Fibroblast of lung (primary cell): ENCODE measurements at regions not wholly inside any gene's neighbourhood (a gene's known extent, or its start where the extent isn't known, plus 50 kb on each side); places are given as distances from the start of the nearest gene placed in this dataset.

Experiments
- DNase-seq, 2 donors: peaks; one replicate each; pipeline versions ENCODE4 v3.0.0 to v3.0.0-alpha.2; 2010; ENCODE audit warnings: low read depth in 2 of 2
- H2AFZ ChIP-seq: 2 replicates; pipeline ENCODE4 v1.5.1; 2012; ENCODE audit warnings: low read length, control low read depth, inconsistent platforms
- H3K27ac ChIP-seq: 2 replicates; pipeline ENCODE4 v1.5.1; 2011; ENCODE audit warnings: low read length, control low read depth; ENCODE audit not compliant: insufficient read depth
- H3K27me3 ChIP-seq: 2 replicates; pipeline ENCODE4 v1.5.1; 2011; ENCODE audit warnings: mild to moderate bottlenecking, low read length; ENCODE audit not compliant: control insufficient read depth, insufficient read depth
- H3K36me3 ChIP-seq: 2 replicates; pipeline ENCODE4 v1.5.1; 2011; ENCODE audit warnings: low read length; ENCODE audit not compliant: control insufficient read depth, insufficient read depth
- H3K4me1 ChIP-seq: 2 replicates; pipeline ENCODE4 v1.5.1; 2011; ENCODE audit warnings: low read length; ENCODE audit not compliant: control insufficient read depth, insufficient read depth; ENCODE audit errors: extremely low read depth
- H3K4me2 ChIP-seq: 2 replicates; pipeline ENCODE4 v1.5.1; 2011; ENCODE audit warnings: low read length, control low read depth; ENCODE audit not compliant: insufficient read depth; ENCODE audit errors: extremely low read depth
- H3K4me3 ChIP-seq, 4 experiments: fragments of 200-600 bp in 1 of 4; sonication (generic) in 1 of 4; replicated peaks in 1 of 4; 2 replicates each; pipeline ENCODE4 v1.5.1; 2011 to 2016; ENCODE audit warnings: low read length in 4 of 4, low read depth in 3 of 4, mild to moderate bottlenecking in 3 of 4, control low read depth in 2 of 4, inconsistent platforms in 1 of 4, mixed read lengths in 1 of 4; ENCODE audit not compliant: insufficient read depth in 1 of 4; ENCODE audit errors: control extremely low read depth in 1 of 4
- H3K79me2 ChIP-seq: 2 replicates; pipeline ENCODE4 v1.5.1; 2012; ENCODE audit warnings: mild to moderate bottlenecking, low read length, inconsistent platforms; ENCODE audit not compliant: control insufficient read depth, insufficient read depth
- H3K9ac ChIP-seq: 2 replicates; pipeline ENCODE4 v1.5.1; 2011; ENCODE audit warnings: mild to moderate bottlenecking, low read length, control low read depth; ENCODE audit not compliant: insufficient read depth
- H3K9me3 ChIP-seq: 2 replicates; pipeline ENCODE4 v1.5.1; 2012; ENCODE audit warnings: low read depth, low read length; ENCODE audit not compliant: control insufficient read depth, insufficient read depth
- H4K20me1 ChIP-seq: 2 replicates; pipeline ENCODE4 v1.5.1; 2011; ENCODE audit warnings: low read length; ENCODE audit not compliant: control insufficient read depth, insufficient read depth; ENCODE audit errors: extremely low read depth
- CTCF ChIP-seq, 2 donors: IDR thresholded peaks in 1 of 2; conservative IDR thresholded peaks in 1 of 2; 1 replicate in 1 of 2; 2 replicates in 1 of 2; pipeline ENCODE4 v1.5.1; 2011 to 2012; ENCODE audit warnings: low read length in 2 of 2, control low read depth in 1 of 2, inconsistent platforms in 1 of 2, low read depth in 1 of 2, mild to moderate bottlenecking in 1 of 2
- EZH2 ChIP-seq: IDR thresholded peaks from 2 replicates; pipeline ENCODE4 v1.5.1; 2012; ENCODE audit warnings: low read length, control low read depth, mild to moderate bottlenecking; ENCODE audit errors: missing control alignments

- Histone ChIP-seq H3K4me1 (no peaks in the 10 kb centered on the region), H2AFZ (no peak overlapping the region), H3K4me3 (no peak overlapping the region), H3K4me2 (no peak overlapping the region), H3K36me3 (no peaks in the 10 kb centered on the region), H3K9ac (no peak overlapping the region), H3K27me3 (no peaks in the 10 kb centered on the region), H3K27ac (no peak overlapping the region), H3K9me3 (no peaks in the 10 kb centered on the region), H4K20me1 (no peaks in the 10 kb centered on the region), H3K79me2 (no peaks in the 10 kb centered on the region)
- DNase-seq, result peak in 1 of 2 donors; percentile 56
- no peak for TF ChIP-seq CTCF (conservative IDR thresholded peaks at IDR 0.05 in 1 of 2, IDR thresholded peaks at IDR 0.05 in 1 of 2; ENCODE audit: low read depth in 1 of 2, low read length in 2 of 2)
- no peak for TF ChIP-seq EZH2
These were observed 68.3 kb upstream of the MGMT start for GRCh38 chr10:129398711-129399141.

- H3K4me2 ChIP-seq, result no peak overlapping the region
- H3K27me3 ChIP-seq, result no peaks in the 10 kb centered on the region
- no peak overlapping the region for H3K4me3 ChIP-seq
- no peaks in the 10 kb centered on the region for H3K9me3 ChIP-seq
- H3K27ac ChIP-seq, result no peak overlapping the region
- no peak overlapping the region for H2AFZ ChIP-seq
- H3K36me3 ChIP-seq, result no peaks in the 10 kb centered on the region
- H3K9ac ChIP-seq, result no peak overlapping the region
- no peaks in the 10 kb centered on the region for H3K4me1 ChIP-seq
- no peaks in the 10 kb centered on the region for H3K79me2 ChIP-seq
- TF ChIP-seq CTCF (conservative IDR thresholded peaks at IDR 0.05 in 1 of 2, IDR thresholded peaks at IDR 0.05 in 1 of 2; ENCODE audit: low read depth in 1 of 2, low read length in 2 of 2) (no peak), EZH2 (no peak)
- DNase-seq, result no peak
- no peaks in the 10 kb centered on the region for H4K20me1 ChIP-seq
These were observed 66.6 kb upstream of the MGMT start for GRCh38 chr10:129400426-129400825.

GRCh38 chr10:129402459-129402858 lies 64.6 kb upstream of the MGMT start:
- Histone ChIP-seq H3K9ac (no peak overlapping the region), H4K20me1 (no peaks in the 10 kb centered on the region), H3K4me1 (no peaks in the 10 kb centered on the region), H3K9me3 (no peaks in the 10 kb centered on the region), H3K27ac (no peak overlapping the region), H2AFZ (no peak overlapping the region), H3K27me3 (no peaks in the 10 kb centered on the region), H3K79me2 (no peaks in the 10 kb centered on the region), H3K4me2 (no peak overlapping the region), H3K36me3 (no peaks in the 10 kb centered on the region), H3K4me3 (no peak overlapping the region)
- no peak for DNase-seq
- no peak for TF ChIP-seq EZH2
- no peak for TF ChIP-seq CTCF (conservative IDR thresholded peaks at IDR 0.05 in 1 of 2, IDR thresholded peaks at IDR 0.05 in 1 of 2; ENCODE audit: low read depth in 1 of 2, low read length in 2 of 2)
